NCI-H226 (cell line): ENCODE measurements at regions not wholly inside any gene's neighbourhood (a gene's known extent, or its start where the extent isn't known, plus 50 kb on each side); places are given as distances from the start of the nearest gene placed in this dataset.
A peak's percentile ranks its signal among the peaks of the same experiment; 100 is the strongest.
"Not testable (repeated sequence)": the region's sequence is repeated elsewhere in the genome, so short reads cannot be mapped to it uniquely, and the experiment has no call there.

Source experiments
- DNase-seq: peaks from one replicate; pipeline ENCODE4 v3.0.0-alpha.2; 2015

GRCh38 chr10:30730306-30730705, 100.8 kb upstream of the LYZL2 start:
- no peak for DNase-seq

DNA sequence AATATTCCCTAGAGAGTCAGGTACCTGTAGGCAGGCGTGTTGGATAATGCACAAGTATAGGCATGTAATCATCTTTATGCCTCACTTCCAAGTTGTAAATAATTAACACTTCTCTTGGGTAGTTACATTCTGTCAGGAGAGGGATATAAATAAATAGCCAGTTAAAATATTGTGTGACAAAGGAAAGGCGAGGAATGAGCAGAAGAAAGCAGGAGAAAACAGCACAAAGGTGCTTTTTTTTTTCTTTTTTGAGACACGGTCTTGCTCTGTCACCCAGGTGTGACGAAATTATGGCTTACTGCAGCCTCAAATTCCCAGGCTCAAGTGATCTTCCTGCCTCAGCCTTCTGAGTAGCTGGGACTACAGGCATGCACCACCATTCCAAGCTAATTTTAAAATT, 99.2 kb upstream of the LYZL2 start:
- DNase-seq: no peak

- DNase-seq: no peak
Observed at GRCh38 chr10:30728127-30728526, 98.6 kb upstream of the LYZL2 start.

GRCh38 chr10:30727524-30727923, 98.0 kb upstream of the LYZL2 start:
- DNase-seq: no peak

GRCh38 chr10:30726783-30727414, 97.3 kb upstream of the LYZL2 start:
- peak; percentile 23 for DNase-seq

- no peak for DNase-seq
Observed at GRCh38 chr10:30725661-30726060, 96.1 kb upstream of the LYZL2 start.

DNA sequence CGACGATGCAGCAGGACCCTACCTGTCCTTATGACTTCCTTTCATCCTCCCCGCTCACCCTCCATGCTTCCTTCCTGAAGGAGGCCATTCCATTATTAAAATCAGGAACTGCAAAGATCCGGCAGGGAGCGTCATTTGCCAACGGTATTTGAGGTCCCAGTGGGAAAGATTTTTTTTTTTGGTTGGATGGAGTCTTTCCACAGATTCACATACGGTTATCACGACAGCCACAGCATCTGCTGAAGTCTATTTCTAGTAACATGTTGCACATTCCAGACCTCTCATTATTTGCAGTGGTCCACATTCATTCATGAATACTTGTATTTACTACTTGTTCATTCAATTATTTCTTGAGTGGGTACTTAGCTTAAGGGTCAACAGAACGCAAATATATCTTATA, 94.7 kb upstream of the LYZL2 start:
- no peak for DNase-seq

DNA sequence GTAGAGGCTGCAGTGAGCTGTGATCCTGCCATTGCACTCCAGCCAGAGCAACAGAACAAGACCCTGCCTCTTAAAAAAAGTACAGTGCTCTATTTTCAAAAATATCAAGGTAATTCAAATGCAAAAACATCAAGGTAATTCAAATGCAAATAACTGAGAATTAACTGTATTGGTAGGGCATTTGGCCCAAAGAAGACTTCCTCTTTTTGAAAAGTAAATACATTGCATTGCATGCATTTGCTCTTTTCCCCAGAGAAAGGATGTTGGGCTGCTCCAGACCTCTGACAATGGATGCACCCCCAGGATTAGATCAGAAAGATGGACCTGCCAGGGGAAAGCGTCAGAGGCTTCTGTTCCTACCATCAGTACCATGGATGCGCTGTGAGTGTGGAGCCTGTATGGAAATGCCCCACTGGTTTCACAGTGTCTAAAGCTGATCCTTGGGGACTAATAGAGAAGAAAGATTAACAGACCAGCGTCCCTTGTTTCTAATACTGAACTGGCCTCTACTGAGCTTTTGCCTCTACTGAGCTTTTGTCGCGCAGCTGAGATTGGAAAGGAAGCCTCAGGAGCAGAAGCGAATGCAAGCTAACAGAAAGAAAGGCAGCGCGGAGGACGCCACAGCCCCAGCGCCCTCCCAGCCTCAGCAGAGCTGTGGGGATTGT, 93.5 kb upstream of the LYZL2 start:
- DNase-seq: no peak

DNA sequence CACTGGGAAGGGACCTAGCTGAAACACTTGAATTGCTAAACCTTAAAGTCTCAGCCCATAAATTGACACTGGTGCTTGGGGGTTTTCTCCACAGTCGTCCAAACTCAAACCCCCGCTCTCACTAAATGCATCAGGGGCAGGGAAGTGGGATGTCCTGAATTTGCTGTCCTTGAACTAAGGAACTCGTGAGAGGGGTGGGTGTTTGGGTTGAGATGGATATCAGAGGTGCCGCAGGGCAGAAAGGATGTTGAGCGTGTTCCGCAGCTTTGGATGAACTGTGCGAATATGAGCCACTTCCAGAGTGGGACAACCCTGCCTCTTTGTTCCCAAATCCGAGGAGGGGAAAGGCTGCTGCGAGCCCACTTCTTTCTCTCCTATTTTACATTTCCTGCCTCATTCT, 90.3 kb upstream of the LYZL2 start:
- DNase-seq: no peak

DNA sequence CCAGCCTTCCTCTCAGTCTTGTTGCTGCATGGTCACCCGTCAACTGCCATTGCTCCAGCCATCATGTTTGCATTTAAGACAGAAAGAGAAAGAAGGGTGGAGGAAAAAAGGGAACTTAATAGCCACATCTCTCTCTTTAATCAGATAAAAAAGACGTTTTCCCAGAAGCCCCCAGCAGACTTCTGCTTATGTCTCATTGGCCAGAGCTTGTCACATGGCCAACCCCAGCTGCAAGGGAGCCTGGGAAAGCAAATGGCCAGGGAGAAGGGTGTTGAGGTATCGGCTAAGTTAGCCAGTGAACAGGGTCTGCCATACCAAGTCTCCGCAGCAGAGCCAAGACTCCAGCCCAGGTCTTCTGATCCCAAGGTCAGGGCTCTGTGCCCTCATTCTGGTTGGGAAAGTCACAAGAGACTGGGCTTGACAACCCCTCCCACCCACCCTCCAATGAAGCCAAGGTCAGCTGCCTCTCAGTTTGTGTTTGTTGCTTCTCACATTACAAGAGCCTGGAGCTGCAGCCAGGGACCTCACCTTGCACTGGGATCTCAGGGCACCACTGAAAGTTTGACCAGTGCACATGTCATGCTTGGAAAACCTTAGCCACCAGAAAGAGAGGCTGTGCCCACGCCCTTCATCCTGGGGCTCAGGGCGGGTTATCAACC, 80.3 kb upstream of the LYZL2 start:
- DNase-seq: no peak

- DNase-seq: no peak
Observed at GRCh38 chr10:30709229-30709628, 79.7 kb upstream of the LYZL2 start.

DNA sequence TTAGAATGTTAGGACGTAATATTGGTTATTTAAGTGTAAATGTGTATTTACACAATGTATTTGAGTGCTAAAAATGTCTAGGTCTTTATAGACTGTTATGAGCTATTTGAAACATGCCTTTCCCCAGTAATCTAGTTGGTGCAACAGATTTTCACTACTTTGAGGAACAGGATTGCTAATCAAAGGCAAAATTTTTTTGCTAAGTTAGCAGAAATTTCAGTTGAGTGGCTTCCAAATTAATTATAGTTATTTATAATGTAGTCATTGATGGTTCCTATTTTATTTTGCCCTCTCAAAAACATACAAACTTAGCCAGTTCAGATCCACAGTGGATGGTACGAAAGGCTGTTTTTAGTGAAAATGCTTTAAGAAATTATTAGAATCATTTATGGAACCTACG, 78.7 kb upstream of the LYZL2 start:
- no peak for DNase-seq

- not testable (repeated sequence) for DNase-seq
Observed at GRCh38 chr10:30706189-30706588, 76.6 kb upstream of the LYZL2 start.

- no peak for DNase-seq
Observed at GRCh38 chr10:30705625-30706149, 76.1 kb upstream of the LYZL2 start.

DNA sequence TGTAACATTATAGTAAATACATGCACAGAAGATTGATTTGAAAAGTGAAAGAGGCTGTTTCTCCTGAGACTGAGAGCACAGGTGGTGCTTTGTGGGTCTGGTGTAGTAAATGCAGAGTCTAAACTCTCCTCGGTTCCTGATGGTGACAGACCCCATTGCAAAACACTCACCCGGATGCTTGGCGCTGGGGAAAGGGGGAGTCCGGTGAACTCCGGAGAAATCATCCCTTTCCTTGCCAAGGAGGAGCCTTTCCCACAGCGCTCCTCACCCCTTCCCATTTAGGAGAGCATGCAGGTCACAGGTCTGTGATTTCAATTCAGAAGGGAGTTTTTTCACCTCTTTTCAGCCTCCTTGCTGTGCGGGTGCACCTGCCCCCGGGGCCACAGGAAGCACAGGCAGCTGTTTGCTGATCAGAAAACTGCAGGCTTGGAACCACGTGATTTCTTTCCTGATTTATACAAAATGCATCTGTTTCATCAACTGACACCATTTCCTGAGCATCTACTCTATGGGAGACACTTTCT, 75.6 kb upstream of the LYZL2 start:
- no peak for DNase-seq

DNA sequence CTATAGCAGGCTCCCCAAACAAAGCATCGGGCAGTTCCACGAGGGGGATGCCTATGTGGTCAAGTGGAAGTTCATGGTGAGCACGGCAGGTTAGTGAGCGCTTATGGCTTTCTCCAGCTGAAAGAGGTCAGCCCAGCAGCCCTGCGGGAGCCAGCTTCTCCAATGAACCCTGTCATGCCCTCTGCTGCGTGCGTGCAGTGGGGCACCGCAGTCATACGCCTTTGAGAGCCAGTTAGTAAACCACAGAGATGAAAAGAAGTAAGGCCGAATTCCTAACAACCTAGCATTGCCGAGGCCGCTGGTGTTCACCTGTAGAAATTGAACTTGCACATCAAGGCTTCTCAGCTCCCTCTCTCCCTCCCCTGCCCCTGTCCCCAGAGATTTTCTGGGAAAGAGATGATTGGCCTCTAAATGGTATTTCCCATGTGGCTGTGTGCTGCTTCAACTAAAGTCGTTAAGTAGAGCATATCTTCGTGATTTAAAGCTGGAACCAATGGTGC, 75.1 kb upstream of the LYZL2 start:
- not testable (repeated sequence) for DNase-seq

DNA sequence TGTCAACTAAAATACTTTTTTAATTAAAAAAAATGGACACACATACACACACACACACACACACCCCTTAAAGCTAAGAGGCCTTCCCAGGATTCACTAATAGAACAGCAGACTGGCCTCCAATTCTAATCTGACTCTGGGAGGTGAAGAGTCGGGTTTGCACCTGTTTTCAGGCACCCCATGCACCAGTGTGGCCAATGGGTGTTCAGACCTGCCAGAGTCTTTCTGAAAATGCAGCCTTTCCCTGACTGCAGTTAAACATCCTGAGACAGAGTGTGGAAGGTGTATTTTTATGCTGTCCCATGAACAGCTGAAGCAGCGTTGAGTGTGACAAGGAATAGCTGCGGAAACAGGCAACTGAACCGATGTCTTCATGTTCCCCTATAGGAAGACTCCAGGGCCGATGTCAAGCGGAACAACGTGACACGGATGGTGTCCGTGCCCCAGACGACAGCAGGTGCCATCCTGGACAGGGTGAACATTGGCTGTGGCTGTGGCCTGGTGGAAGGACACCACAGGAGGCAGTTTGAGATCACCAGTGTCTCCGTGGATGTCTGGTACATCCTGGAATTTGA, 74.6 kb upstream of the LYZL2 start:
- no peak for DNase-seq

DNA sequence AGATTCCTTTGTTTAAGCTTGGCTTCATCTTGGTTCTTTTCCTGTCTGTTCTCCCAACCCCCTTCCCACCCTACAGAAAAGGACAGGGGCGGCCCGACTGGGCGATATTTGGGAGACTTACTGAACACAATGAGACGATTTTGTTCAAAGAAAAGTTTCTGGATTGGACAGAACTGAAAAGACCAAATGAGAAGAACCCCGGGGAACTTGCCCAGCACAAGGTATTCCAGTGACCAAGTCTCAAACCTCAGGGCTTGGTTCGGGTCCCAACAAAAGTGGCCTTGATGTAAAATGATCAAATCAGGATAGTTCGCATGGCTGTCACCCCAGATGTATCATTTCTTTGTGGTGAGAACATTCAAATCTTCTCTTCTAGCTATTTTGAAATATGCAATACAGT, 73.9 kb upstream of the LYZL2 start:
- not testable (repeated sequence) for DNase-seq

DNA sequence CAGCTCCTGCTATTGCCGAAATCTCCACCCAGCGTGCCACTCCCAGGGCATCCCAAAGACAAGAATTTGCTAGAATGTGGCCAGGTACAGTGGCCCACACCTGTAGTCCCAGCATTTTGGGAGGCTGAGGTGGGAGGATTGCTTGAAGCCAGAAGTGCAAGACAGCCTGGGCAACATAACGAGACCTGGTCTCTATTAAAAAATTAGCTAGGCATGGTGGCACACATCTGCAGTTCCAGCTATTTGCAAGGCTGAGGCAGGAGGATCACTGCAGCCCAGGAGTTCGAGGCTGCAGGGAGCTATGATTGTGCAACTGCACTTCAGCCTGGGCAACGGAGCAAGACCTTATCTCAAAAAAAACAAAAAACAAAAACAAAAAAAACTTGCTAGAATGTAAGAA, 73.3 kb upstream of the LYZL2 start:
- no peak for DNase-seq

DNA sequence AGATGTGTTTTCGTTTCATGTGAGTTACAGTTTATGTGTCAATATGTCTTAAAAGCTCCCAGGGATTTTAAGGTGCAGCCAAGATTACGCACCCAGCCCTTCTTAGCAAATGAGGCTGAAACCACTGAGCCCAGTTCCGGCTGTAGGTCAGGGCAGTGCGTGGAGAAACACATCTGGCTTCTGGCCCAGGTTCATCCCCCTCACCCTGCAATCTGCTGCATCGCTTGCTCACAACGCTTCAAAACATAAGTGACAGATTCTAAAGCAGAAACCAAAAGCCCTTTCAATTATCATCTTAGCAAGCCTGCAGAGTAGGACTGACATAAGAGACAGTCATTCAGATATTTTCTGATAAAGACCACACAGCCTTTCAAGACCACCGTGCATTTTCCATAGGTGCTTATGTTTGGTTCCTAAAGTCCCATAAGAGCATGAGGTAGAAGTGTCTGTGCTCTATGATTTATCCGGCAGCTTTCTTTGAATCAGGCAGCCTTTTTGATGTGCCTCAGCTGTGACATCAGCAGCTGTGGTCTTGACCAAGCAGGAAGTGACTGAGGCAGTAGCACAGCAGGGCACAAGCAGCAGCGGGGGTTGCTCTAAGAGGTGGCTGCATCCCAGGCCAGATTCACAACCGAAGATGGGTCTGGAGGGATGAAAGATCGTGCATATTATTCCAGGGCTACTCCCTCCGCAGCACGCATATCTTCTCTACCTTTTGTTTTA, 72.1 kb upstream of the LYZL2 start:
- no peak for DNase-seq

- DNase-seq: no peak
Observed at GRCh38 chr10:30697806-30698205, 68.3 kb upstream of the LYZL2 start.

- DNase-seq: not testable (repeated sequence)
Observed at GRCh38 chr10:30697221-30697620, 67.7 kb upstream of the LYZL2 start.
